GM12875 (cell line): ENCODE measurements at regions not wholly inside any gene's neighbourhood (a gene's known extent, or its start where the extent isn't known, plus 50 kb on each side); places are given as distances from the start of the nearest gene placed in this dataset.
A peak's percentile ranks its signal among the peaks of the same experiment; 100 is the strongest.
"Not testable (repeated sequence)": the region's sequence is repeated elsewhere in the genome, so short reads cannot be mapped to it uniquely, and the experiment has no call there.

Experiments used
- H3K4me3 ChIP-seq: one replicate; pipeline ENCODE4 v1.5.1; 2011; ENCODE audit warnings: low read depth, low read length, control low read depth
- CTCF ChIP-seq: IDR thresholded peaks from 2 replicates; pipeline ENCODE4 v1.5.1; 2011; ENCODE audit warnings: low read depth, mild to moderate bottlenecking, control low read depth, inconsistent platforms, low read length, moderate library complexity, borderline replicate concordance; ENCODE audit not compliant: insufficient read depth

DNA sequence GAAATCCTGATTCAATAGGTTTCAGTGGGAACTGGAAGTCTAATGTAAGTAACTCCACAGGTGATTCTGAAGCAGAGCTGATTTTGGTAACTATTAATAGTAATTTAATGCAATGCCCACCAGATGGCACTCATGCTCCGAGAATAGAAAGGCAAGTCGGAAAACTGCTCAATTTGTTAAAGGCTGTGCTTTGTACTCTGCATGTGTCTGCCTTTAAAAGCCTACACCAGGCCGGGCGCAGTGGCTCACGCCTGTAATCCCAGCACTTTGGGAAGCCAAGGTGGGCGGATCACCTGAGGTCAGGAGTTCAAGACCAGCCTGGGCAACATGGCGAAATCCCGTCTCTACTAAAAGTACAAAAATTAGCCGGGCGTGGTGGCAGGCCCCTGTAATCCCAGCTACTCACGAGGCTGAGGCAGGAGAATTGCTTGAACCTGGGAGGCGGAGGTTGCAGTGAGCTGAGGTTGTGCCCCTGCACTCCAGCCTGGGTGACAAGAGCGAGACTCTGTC lies 80.1 kb downstream of the OR13A1 start:
- 0 out of 2 replicates have a peak, but pooled peaks have one; percentile 17 for TF ChIP-seq CTCF
- H3K4me3 ChIP-seq, result not testable (repeated sequence)

DNA sequence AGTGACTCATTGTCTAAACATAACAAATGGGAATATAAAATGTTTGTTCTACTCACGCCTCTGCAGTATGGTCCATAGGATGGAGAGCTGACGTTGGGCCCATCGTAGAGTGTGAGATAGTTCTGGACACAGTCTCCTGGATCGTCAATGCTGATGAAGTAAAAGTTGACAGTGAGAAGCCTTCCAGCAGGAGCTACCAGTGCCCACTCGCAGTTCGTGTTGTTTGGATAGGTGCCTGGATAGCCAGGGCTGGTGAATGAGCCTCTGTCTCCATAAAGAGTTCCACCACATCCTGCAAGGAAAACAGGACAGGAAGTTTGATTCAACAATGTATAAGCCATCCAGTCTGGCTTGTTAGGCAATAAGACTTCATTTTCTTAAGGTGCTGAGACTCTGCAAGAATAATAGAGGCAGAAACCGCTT lies 79.6 kb downstream of the OR13A1 start:
- H3K4me3 ChIP-seq, result no peak overlapping the region
- TF ChIP-seq CTCF, result no peak

DNA sequence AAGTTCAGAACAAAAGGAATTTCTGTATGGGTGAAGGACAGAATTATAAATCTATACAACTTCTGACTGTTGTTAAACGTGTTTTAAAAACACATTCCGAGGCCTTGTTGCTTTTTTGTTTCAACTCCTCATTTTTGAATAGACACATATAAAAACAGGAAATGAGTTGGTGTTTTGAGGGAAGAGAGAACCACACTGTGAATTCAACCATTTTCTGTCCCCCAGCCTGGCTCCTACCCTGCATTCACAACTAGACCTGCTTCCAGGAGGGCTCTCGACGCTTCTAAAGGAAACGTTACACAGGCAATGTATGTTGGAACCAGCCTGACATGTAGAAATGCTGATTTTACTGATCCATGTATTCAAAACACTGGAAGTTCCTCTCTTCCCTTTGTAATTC lies 76.5 kb downstream of the OR13A1 start:
- no peak for TF ChIP-seq CTCF
- H3K4me3 ChIP-seq, result no peak overlapping the region

- TF ChIP-seq CTCF, result no peak
- no peak overlapping the region for H3K4me3 ChIP-seq
Observed at GRCh38 chr10:45239642-45240041, 75.8 kb downstream of the OR13A1 start.

DNA sequence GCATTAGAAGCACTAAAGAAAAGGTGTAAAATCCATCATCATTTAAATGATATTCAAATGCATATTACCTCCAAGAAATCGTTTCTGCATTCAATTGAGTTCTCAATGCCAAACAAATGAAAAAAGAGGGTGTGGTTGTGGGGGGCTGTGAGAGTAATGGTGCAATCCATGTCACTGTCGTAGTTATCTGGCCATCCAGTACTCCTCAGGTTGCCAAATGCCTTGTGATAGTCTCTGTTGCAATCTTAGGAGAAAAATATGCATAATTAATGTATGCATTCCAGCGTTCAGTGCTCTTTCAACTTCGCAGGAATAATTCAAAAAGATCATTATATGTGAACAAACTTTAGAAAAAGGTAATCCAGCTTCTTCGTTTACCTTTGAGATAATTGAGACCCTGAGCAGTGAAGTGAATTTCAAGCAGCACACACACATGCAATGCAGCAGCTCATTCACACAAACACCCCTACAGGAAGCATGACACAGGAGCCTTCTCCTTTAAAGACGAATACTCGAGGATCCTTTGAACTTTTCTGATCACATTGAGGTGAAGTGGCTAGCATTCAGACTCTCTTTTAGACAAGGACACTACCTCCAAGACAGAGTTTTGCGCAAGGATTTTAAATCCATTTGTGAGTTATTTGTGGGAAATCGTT lies 73.4 kb downstream of the OR13A1 start:
- no peak for TF ChIP-seq CTCF

GRCh38 chr10:45243261-45243660 lies 72.1 kb downstream of the OR13A1 start:
- H3K4me3 ChIP-seq, result no peak overlapping the region
- no peak for TF ChIP-seq CTCF

More for the DNA sequence above, 73.4 kb downstream of the OR13A1 start:
- H3K4me3 ChIP-seq, result no peak overlapping the region

DNA sequence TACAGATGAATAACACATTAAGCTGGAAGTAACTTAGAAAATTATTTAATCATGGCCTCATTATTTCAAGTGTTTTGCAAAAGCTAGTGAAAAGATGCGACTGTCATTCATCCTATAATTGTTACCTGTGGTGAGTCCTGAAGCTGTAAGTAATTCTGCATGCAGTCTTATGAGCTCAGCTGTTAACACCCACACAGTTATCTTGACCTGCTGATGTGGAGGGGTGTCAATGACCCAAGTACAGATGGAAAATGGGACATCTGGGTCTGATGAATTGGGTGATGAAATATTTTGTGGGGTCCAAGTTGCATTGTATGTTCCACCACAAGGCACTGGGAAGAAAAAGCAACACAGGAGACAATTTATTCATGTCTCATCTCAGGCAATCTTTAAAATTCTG lies 68.9 kb downstream of the OR13A1 start:
- no peak overlapping the region for H3K4me3 ChIP-seq
- no peak for TF ChIP-seq CTCF
